SU-DHL-6 (cell line): ENCODE measurements at regions not wholly inside any gene's neighbourhood (a gene's known extent, or its start where the extent isn't known, plus 50 kb on each side); places are given as distances from the start of the nearest gene placed in this dataset.

ENCODE experiments used
- H2AFZ ChIP-seq: fragments of 200-600 bp; sonication (generic); 2 replicates; pipeline ENCODE4 v1.6.1; 2014; ENCODE audit warnings: low read depth, mild to moderate bottlenecking, moderate library complexity, mixed read lengths, antibody characterized with exemption, low read length; ENCODE audit not compliant: severe bottlenecking
- H3F3A ChIP-seq: fragments of 200-600 bp; shearing (Covaris generic); 2 replicates; pipeline ENCODE4 v1.6.0; 2016; ENCODE audit warnings: antibody characterized with exemption, mild to moderate bottlenecking; ENCODE audit not compliant: insufficient read depth
- H3K27ac ChIP-seq: fragments of 200-600 bp; sonication (generic); 2 replicates; pipeline ENCODE4 v1.5.1; 2016; ENCODE audit warnings: low read depth, mild to moderate bottlenecking, low read length, moderate library complexity, mixed read lengths
- H3K27me3 ChIP-seq: fragments of 200-600 bp; sonication (generic), shearing (Covaris generic); 2 replicates; pipeline ENCODE4 v1.6.0; 2014; ENCODE audit warnings: mild to moderate bottlenecking, low read length
- H3K36me3 ChIP-seq: fragments of 200-600 bp; sonication (generic); 2 replicates; pipeline ENCODE4 v1.6.1; 2014; ENCODE audit warnings: mild to moderate bottlenecking, low read length, mixed read lengths
- H3K4me2 ChIP-seq: fragments of 300-600, 200-600 bp; shearing (Covaris generic), sonication (generic); 2 replicates; pipeline ENCODE4 v1.6.0; 2014; ENCODE audit warnings: low read length, low read depth, mild to moderate bottlenecking; ENCODE audit not compliant: poor library complexity, severe bottlenecking
- H3K4me3 ChIP-seq: fragments of 200-600 bp; sonication (generic); 2 replicates; pipeline ENCODE4 v1.5.1; 2014; ENCODE audit warnings: antibody characterized with exemption, low read length, mild to moderate bottlenecking, mixed read lengths; ENCODE audit not compliant: insufficient read depth, poor library complexity, severe bottlenecking
- H3K79me2 ChIP-seq: fragments of 200-600 bp; sonication (generic); 2 replicates; pipeline ENCODE4 v1.6.1; 2014; ENCODE audit warnings: mild to moderate bottlenecking, low read length, moderate library complexity; ENCODE audit not compliant: insufficient read depth
- H3K9ac ChIP-seq: fragments of 200-600 bp; sonication (generic); 2 replicates; pipeline ENCODE4 v1.7.0; 2014; ENCODE audit warnings: mild to moderate bottlenecking, low read length
- H3K9me2 ChIP-seq: fragments of 200-600 bp; sonication (generic); replicated peaks from 2 replicates; pipeline ENCODE4 v1.6.1; 2014; ENCODE audit warnings: low read length; ENCODE audit not compliant: insufficient read depth
- H3K9me3 ChIP-seq: fragments of 200-600 bp; sonication (generic); 2 replicates; pipeline ENCODE4 v1.6.1; 2014; ENCODE audit warnings: low read length, mixed read lengths; ENCODE audit not compliant: insufficient read depth
- H4K20me1 ChIP-seq: fragments of 200-600 bp; sonication (generic); 2 replicates; pipeline ENCODE4 v1.6.1; 2014; ENCODE audit warnings: low read depth, mild to moderate bottlenecking, antibody characterized with exemption, low read length, moderate library complexity, mixed read lengths
- EZH2phosphoT487 ChIP-seq: fragments of 200-600 bp; sonication (generic), shearing (Covaris generic); conservative IDR thresholded peaks from 2 replicates; pipeline ENCODE4 v1.6.1; 2018; ENCODE audit warnings: mild to moderate bottlenecking, antibody characterized with exemption, low read length, moderate library complexity, mixed read lengths
- TF ChIP-seq, protein P1 (sequence below): fragments of 200-600 bp; sonication (generic); IDR thresholded peaks from one replicate; pipeline ENCODE4 v1.5.1; 2017; ENCODE audit warnings: antibody characterized with exemption, mild to moderate bottlenecking, low read length, moderate library complexity; ENCODE audit not compliant: insufficient read depth, poor library complexity, severe bottlenecking

DNA sequence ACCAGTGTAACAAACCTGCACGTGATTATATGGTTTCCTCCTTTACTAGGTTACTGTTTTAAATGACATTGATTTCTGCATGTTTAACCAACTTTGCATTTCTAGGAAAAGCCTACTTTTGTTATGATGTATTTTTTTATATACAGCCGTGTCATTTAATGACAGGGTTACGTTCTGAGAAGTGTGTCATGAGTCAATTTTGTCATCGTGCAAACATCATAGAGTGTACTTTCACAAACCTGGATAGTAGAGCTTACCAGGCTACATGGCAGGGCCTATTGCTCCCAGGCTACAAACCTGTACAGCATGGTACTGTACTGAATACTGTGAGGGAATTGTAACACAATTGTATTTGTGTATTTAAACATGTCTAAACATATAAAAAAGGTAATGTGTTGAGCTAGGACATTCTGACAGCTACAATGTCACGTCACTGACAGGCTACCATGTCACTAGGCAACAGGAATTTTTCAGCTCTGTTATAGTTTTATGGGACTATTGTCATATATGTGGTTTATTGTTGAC, 205.3 kb downstream of the PRL start:
- Histone ChIP-seq H3K9me2 (no peaks in the 10 kb centered on the region), H3K79me2 (no peaks in the 10 kb centered on the region), H3K27me3 (no peaks in the 10 kb centered on the region), H3K4me2 (no peak overlapping the region), H2AFZ (no peak overlapping the region), H3K36me3 (no peaks in the 10 kb centered on the region), H3F3A (no peaks in the 10 kb centered on the region), H3K9ac (no peak overlapping the region), H3K4me3 (no peak overlapping the region), H3K27ac (no peak overlapping the region), H3K9me3 (no peaks in the 10 kb centered on the region), H4K20me1 (no peaks in the 10 kb centered on the region)
- no peak for TF ChIP-seq EZH2phosphoT487
- TF ChIP-seq, protein P1, sequence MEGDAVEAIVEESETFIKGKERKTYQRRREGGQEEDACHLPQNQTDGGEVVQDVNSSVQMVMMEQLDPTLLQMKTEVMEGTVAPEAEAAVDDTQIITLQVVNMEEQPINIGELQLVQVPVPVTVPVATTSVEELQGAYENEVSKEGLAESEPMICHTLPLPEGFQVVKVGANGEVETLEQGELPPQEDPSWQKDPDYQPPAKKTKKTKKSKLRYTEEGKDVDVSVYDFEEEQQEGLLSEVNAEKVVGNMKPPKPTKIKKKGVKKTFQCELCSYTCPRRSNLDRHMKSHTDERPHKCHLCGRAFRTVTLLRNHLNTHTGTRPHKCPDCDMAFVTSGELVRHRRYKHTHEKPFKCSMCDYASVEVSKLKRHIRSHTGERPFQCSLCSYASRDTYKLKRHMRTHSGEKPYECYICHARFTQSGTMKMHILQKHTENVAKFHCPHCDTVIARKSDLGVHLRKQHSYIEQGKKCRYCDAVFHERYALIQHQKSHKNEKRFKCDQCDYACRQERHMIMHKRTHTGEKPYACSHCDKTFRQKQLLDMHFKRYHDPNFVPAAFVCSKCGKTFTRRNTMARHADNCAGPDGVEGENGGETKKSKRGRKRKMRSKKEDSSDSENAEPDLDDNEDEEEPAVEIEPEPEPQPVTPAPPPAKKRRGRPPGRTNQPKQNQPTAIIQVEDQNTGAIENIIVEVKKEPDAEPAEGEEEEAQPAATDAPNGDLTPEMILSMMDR = no peak

- H3F3A ChIP-seq = no peaks in the 10 kb centered on the region
- no peak overlapping the region for H3K9ac ChIP-seq
- H3K4me2 ChIP-seq = no peak overlapping the region
- no peak overlapping the region for H3K27ac ChIP-seq
- no peaks in the 10 kb centered on the region for H3K9me3 ChIP-seq
- no peaks in the 10 kb centered on the region for H3K79me2 ChIP-seq
- no peak for TF ChIP-seq EZH2phosphoT487
- TF ChIP-seq, protein P1 = no peak
- H3K27me3 ChIP-seq = no peaks in the 10 kb centered on the region
- no peaks in the 10 kb centered on the region for H3K9me2 ChIP-seq
- no peaks in the 10 kb centered on the region for H3K36me3 ChIP-seq
- no peak overlapping the region for H2AFZ ChIP-seq
- no peak overlapping the region for H3K4me3 ChIP-seq
- no peaks in the 10 kb centered on the region for H4K20me1 ChIP-seq
Observed at GRCh38 chr6:22095836-22096235, 201.0 kb downstream of the PRL start.

DNA sequence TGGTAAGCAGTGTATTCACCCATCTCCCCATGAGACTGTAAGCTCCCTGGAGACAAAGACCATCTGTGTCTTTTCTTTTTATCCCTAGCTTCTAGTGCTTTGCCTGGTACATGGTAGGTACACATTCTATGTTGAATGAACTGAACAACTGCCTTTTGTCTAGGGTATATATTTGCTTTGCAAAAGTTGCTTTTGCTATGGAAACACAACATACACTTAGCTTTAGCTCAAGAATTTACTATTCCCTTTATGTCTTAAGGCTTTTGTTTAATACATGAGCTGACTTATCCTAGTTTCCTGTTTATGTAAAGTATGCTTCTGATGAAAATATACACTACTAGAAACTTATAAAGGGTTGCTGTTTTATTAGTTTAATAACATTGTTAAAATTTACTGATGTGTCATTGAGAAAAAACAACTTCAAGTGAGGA, 198.2 kb downstream of the PRL start:
- no peaks in the 10 kb centered on the region for H3K79me2 ChIP-seq
- no peaks in the 10 kb centered on the region for H3K36me3 ChIP-seq
- H3K27me3 ChIP-seq = no peaks in the 10 kb centered on the region
- no peak overlapping the region for H3K4me3 ChIP-seq
- no peaks in the 10 kb centered on the region for H3F3A ChIP-seq
- no peaks in the 10 kb centered on the region for H3K9me2 ChIP-seq
- no peaks in the 10 kb centered on the region for H4K20me1 ChIP-seq
- no peak overlapping the region for H3K27ac ChIP-seq
- H3K4me2 ChIP-seq = no peak overlapping the region
- no peak for TF ChIP-seq EZH2phosphoT487
- TF ChIP-seq, protein P1 = no peak
- no peaks in the 10 kb centered on the region for H3K9me3 ChIP-seq
- H3K9ac ChIP-seq = no peak overlapping the region
- no peak overlapping the region for H2AFZ ChIP-seq
